ENCODE measurements at regions not wholly inside any gene's neighbourhood (a gene's known extent, or its start where the extent isn't known, plus 50 kb on each side); places are given as distances from the start of the nearest gene placed in this dataset.

GRCh38 chrX:118197730-118198129, 81.1 kb upstream of the KLHL13 start (continued):
- TF ChIP-seq SETDB1 (IDR thresholded peaks at IDR 0.05; ENCODE audit: low read length): no peak
- TF ChIP-seq ILF3 (IDR thresholded peaks at IDR 0.05; ENCODE audit: borderline replicate concordance): no peak

GRCh38 chrX:118198577-118198976, 82.0 kb upstream of the KLHL13 start:
- WGBS (ENCODE audit: insufficient coverage, low coverage, missing lambda C conversion rate): 3% methylated on average over 3 of the region's 3 CpGs
- Histone ChIP-seq H3K27me3 (ENCODE audit: control insufficient read depth in 2 of 2, insufficient read depth in 2 of 2, low read length in 2 of 2) (no peaks in the 10 kb centered on the region), H3K4me3 (no peak overlapping the region), H3K9me3 (replicated peaks; ENCODE audit: control insufficient read depth, insufficient read depth, low read depth, low read length) (no peaks in the 10 kb centered on the region), H4K20me1 (replicated peaks; ENCODE audit: control insufficient read depth, insufficient read depth, low read length) (no peaks in the 10 kb centered on the region), H3K9me1 (ENCODE audit: control insufficient read depth, insufficient read depth, low read length) (no peaks in the 10 kb centered on the region), H3K4me2 (ENCODE audit: insufficient read depth, low read length) (no peak overlapping the region), H3K79me2 (ENCODE audit: control insufficient read depth, insufficient read depth, low read length) (no peaks in the 10 kb centered on the region), H3K27ac (ENCODE audit: extremely low read depth, low read depth, low read length) (no peak overlapping the region), H2AFZ (ENCODE audit: low read depth, low read length) (no peak overlapping the region), H3K4me1 (replicated peaks in 1 of 2; ENCODE audit: control insufficient read depth in 2 of 2, insufficient read depth in 2 of 2, low read length in 2 of 2) (no peaks in the 10 kb centered on the region), H3K36me3 (ENCODE audit: control insufficient read depth, insufficient read depth, low read length) (no peaks in the 10 kb centered on the region), H3K9ac (ENCODE audit: insufficient read depth in 1 of 2, low read depth in 2 of 2, low read length in 2 of 2) (no peak overlapping the region)
- DNase-seq (ENCODE audit: extremely low read depth in 1 of 4, low spot score in 3 of 4) (no peak), ATAC-seq (no peak), FAIRE-seq (no peak)
- ChIA-PET POLR2A (no interaction called here), CTCF (ENCODE audit: low intra/inter-chr PET ratio) (no interaction called here)
- BruUV-seq (replicated peaks): no TSS peak
- TF ChIP-seq PHB (CRISPR knock-in tag; IDR thresholded peaks at IDR 0.05) (no peak), MTF1 (CRISPR knock-in tag; IDR thresholded peaks at IDR 0.05; ENCODE audit: borderline replicate concordance) (no peak), ZNF830 (CRISPR knock-in tag; IDR thresholded peaks at IDR 0.05) (no peak), CBX3 (IDR thresholded peaks at IDR 0.05; ENCODE audit: borderline replicate concordance in 1 of 2, low read length in 2 of 2) (no peak), XRCC5 (IDR thresholded peaks at IDR 0.05; ENCODE audit: low read depth, low read length) (no peak)
- intact Hi-C loops (cut with micrococcal nuclease) (no loop called here), in situ Hi-C loops (cut with MboI) (no loop called here)
